ENCODE measurements at regions not wholly inside any gene's neighbourhood (a gene's known extent, or its start where the extent isn't known, plus 50 kb on each side); places are given as distances from the start of the nearest gene placed in this dataset.

- TF ChIP-seq POLR2A (IDR thresholded peaks at IDR 0.05) (no peak), CTCF (IDR thresholded peaks at IDR 0.05) (no peak)
These were observed 171.4 kb downstream of the CNTN3 start for GRCh38 chr3:74443102-74443501.

Measured in prostate gland (tissue), 2 donors.